Upper lobe of left lung (tissue), 4 donors: ENCODE measurements at regions not wholly inside any gene's neighbourhood (a gene's known extent, or its start where the extent isn't known, plus 50 kb on each side); places are given as distances from the start of the nearest gene placed in this dataset.

Experiments
- POLR2AphosphoS5 ChIP-seq, 2 donors: sonication (generic); formaldehyde crosslinking; IDR thresholded peaks; one replicate each; pipeline ENCODE4 v1.5.1; 2017; ENCODE audit warnings: antibody characterized with exemption in 2 of 2
- TF ChIP-seq, protein P1 (sequence below), 6 experiments: fragments of 450-650 bp in 4 of 6; fragments of 200-600 bp in 2 of 6; sonication (generic) in 2 of 6; IDR thresholded peaks; one replicate each; pipeline ENCODE4 v1.5.1; 2016 to 2019; ENCODE audit warnings: antibody characterized with exemption in 6 of 6

DNA sequence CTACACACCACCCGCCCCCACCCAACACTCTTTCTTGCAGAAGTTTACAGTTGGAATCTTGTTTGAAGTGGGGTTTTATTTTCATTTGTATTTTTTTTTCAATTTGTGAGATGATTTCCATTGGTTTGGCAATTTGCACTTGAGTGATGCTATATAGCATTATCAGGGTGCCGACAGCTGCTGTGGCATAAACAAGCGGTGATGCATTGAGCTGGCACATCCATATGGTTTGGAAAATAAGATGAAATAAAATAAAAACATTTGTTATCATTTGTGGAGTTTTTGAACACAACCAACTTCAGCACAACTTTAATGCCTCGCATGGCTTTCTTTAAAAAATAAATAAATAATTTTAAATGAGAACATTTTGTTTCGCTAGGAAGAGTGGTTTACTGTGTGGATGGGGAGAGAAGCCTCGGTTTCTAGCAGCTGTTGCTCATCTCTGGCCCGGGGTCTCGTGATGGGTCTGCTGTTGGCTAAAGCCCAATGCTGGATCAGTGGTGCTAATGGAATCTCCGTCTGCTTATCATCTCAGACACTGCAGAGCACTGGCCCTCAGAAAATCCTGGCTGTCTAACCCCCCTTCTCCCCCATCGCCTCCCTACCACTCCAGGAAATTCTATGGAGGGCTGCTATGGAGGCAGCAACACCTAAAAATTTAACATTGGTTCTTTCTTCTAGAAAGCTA is 192.3 kb upstream of the MAF start:
- no peak for TF ChIP-seq POLR2AphosphoS5 (IDR thresholded peaks at IDR 0.05)
- TF ChIP-seq, protein P1, sequence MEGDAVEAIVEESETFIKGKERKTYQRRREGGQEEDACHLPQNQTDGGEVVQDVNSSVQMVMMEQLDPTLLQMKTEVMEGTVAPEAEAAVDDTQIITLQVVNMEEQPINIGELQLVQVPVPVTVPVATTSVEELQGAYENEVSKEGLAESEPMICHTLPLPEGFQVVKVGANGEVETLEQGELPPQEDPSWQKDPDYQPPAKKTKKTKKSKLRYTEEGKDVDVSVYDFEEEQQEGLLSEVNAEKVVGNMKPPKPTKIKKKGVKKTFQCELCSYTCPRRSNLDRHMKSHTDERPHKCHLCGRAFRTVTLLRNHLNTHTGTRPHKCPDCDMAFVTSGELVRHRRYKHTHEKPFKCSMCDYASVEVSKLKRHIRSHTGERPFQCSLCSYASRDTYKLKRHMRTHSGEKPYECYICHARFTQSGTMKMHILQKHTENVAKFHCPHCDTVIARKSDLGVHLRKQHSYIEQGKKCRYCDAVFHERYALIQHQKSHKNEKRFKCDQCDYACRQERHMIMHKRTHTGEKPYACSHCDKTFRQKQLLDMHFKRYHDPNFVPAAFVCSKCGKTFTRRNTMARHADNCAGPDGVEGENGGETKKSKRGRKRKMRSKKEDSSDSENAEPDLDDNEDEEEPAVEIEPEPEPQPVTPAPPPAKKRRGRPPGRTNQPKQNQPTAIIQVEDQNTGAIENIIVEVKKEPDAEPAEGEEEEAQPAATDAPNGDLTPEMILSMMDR (IDR thresholded peaks at IDR 0.05) = no peak
